ENCODE measurements at regions not wholly inside any gene's neighbourhood (a gene's known extent, or its start where the extent isn't known, plus 50 kb on each side); places are given as distances from the start of the nearest gene placed in this dataset.

DNA sequence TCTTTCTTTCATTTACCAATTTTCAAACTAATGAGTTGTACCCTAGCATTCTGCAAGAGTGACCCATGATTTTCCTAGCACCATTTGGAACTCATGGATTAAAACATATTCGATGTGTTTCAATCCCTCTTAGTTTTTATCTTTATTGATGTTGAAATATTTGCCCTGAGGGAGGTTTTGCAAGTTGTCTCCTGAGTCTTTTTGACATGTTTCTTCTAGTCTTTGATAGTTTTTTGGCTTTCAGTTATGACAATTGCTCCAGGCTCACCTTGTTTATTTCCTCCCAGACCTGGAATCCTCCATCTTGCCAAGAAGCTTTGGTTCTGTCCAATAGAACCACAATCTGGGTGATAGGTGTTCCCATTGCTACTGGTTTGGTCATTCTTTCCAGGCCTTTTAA lies 327.8 kb downstream of the WDR11 start:
- TF ChIP-seq, protein P1, sequence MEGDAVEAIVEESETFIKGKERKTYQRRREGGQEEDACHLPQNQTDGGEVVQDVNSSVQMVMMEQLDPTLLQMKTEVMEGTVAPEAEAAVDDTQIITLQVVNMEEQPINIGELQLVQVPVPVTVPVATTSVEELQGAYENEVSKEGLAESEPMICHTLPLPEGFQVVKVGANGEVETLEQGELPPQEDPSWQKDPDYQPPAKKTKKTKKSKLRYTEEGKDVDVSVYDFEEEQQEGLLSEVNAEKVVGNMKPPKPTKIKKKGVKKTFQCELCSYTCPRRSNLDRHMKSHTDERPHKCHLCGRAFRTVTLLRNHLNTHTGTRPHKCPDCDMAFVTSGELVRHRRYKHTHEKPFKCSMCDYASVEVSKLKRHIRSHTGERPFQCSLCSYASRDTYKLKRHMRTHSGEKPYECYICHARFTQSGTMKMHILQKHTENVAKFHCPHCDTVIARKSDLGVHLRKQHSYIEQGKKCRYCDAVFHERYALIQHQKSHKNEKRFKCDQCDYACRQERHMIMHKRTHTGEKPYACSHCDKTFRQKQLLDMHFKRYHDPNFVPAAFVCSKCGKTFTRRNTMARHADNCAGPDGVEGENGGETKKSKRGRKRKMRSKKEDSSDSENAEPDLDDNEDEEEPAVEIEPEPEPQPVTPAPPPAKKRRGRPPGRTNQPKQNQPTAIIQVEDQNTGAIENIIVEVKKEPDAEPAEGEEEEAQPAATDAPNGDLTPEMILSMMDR (IDR thresholded peaks at IDR 0.05): no peak
- DNase-seq: no peak
- H3K27me3 ChIP-seq: no peaks in the 10 kb centered on the region
- no peaks in the 10 kb centered on the region for H3K36me3 ChIP-seq
- no peaks in the 10 kb centered on the region for H3K4me1 ChIP-seq
- H3K4me3 ChIP-seq: no peak overlapping the region
- H3K9ac ChIP-seq (ENCODE audit: low read depth in 2 of 2, low read length in 2 of 2): no peak overlapping the region
- no peak overlapping the region for H3K27ac ChIP-seq
- intact Hi-C loops (cut with DNase I): no loop called here
- no peaks in the 10 kb centered on the region for H3K9me3 ChIP-seq

DNA sequence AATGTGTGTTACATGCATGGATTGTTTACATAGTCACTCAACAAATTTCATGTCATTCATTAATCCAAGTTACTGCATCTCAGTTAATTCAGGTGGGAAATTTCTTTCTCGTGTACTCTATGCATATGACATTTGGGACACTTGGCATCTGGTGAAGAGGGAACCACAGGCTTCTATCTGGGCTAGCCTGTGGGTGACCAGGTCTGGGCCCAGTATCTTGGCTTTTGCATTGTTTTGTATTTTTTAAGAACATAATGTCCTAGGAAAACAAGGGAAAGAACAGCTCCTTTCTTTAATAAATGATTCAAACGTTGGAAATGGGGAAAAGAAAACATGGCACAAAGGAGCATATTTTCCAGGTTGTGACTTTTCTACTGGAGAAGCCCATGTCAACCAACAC lies 331.1 kb downstream of the WDR11 start:
- no peaks in the 10 kb centered on the region for H3K9me3 ChIP-seq
- intact Hi-C loops (cut with DNase I): no loop called here
- H3K4me3 ChIP-seq: no peak overlapping the region
- no peaks in the 10 kb centered on the region for H3K4me1 ChIP-seq
- TF ChIP-seq, protein P1 (IDR thresholded peaks at IDR 0.05): no peak
- no peaks in the 10 kb centered on the region for H3K27me3 ChIP-seq
- H3K27ac ChIP-seq: no peak overlapping the region
- no peaks in the 10 kb centered on the region for H3K36me3 ChIP-seq
- DNase-seq: no peak
- H3K9ac ChIP-seq (ENCODE audit: low read depth in 2 of 2, low read length in 2 of 2): no peak overlapping the region

DNA sequence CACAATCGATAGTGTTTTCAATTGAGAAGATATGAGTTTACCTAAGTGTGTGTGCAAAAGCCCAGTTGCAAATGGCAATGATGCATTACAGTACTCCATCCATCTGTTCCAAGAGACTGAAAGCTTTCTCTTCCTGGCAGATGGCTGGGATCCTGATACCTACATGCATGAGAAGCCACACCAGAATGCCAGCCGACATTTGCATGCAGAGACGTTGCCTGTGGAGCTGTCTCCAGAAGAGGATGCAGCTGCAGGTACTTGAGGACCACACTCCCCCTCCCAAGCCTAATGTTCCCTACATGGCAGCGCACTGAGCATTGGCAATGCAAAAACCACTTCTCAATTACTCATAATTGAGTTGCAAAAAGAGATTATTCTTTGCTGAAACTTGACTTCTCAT lies 332.1 kb downstream of the WDR11 start:
- intact Hi-C loops (cut with DNase I): no loop called here
- Histone ChIP-seq H3K27me3 (no peaks in the 10 kb centered on the region), H3K36me3 (no peaks in the 10 kb centered on the region), H3K4me1 (no peaks in the 10 kb centered on the region), H3K4me3 (no peak overlapping the region), H3K9me3 (no peaks in the 10 kb centered on the region), H3K27ac (no peak overlapping the region), H3K9ac (ENCODE audit: low read depth in 2 of 2, low read length in 2 of 2) (no peak overlapping the region)
- no peak for DNase-seq
- TF ChIP-seq, protein P1 (IDR thresholded peaks at IDR 0.05): no peak

DNA sequence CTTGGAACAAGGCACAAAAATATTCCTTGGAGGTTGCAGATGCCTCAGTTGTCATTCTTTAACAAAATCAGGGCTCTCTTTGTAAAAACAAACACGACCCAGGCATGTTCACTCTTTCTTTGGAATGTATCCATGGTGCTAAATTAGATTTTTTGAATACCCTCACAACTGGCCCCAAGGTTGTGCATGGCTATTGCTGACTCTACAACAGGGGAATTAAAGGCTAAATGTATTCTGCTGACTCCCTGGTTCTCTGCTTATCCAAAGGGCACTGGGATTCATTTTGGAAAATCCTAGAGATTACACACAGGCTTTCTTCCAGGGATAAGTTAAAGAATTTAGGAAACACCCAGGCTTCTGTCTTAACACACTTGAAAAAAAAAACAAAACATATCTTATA lies 332.5 kb downstream of the WDR11 start:
- Histone ChIP-seq H3K4me1 (no peaks in the 10 kb centered on the region), H3K27me3 (no peaks in the 10 kb centered on the region), H3K9me3 (no peaks in the 10 kb centered on the region), H3K4me3 (no peak overlapping the region), H3K36me3 (no peaks in the 10 kb centered on the region), H3K27ac (no peak overlapping the region), H3K9ac (ENCODE audit: low read depth in 2 of 2, low read length in 2 of 2) (no peak overlapping the region)
- intact Hi-C loops (cut with DNase I): no loop called here
- TF ChIP-seq, protein P1 (IDR thresholded peaks at IDR 0.05): no peak
- no peak for DNase-seq

DNA sequence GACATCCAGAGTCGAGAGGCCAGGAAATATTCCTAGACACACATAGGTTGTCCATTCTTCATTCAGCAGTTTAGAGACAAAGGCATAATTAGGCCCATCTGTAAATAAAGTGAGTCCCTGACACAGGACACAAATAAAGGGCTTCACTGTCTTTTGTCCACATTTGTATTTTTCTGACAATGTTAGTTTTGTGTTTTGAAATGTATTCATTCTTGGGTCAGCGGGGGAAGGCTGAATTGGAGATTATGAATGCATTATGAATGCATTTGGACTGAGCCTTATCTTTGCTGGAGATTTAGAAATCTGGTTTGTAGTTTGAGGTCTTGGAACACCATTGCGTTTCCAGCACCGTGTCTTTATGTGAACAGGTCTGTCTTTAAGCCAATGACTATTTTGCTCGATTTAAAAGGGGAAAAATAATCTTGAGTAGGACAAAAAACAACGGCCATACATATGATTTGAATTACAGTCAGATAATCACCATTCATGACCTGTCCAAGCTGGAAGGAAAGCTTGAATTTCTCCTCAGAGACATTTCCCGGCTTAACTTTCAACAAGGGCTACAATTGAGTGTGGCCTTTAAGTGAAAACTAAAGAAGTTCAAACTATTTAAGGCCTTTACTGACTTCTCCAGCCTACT lies 334.8 kb downstream of the WDR11 start:
- no peak overlapping the region for H3K27ac ChIP-seq
- no peak for DNase-seq
- no peaks in the 10 kb centered on the region for H3K9me3 ChIP-seq
- TF ChIP-seq, protein P1 (IDR thresholded peaks at IDR 0.05): no peak
- no peaks in the 10 kb centered on the region for H3K36me3 ChIP-seq
- no peaks in the 10 kb centered on the region for H3K4me1 ChIP-seq
- no peak overlapping the region for H3K4me3 ChIP-seq
- H3K27me3 ChIP-seq: no peaks in the 10 kb centered on the region
- no peak overlapping the region for H3K9ac ChIP-seq (ENCODE audit: low read depth in 2 of 2, low read length in 2 of 2)
- intact Hi-C loops (cut with DNase I): no loop called here
